ENCODE measurements at regions not wholly inside any gene's neighbourhood (a gene's known extent, or its start where the extent isn't known, plus 50 kb on each side); places are given as distances from the start of the nearest gene placed in this dataset.

DNA sequence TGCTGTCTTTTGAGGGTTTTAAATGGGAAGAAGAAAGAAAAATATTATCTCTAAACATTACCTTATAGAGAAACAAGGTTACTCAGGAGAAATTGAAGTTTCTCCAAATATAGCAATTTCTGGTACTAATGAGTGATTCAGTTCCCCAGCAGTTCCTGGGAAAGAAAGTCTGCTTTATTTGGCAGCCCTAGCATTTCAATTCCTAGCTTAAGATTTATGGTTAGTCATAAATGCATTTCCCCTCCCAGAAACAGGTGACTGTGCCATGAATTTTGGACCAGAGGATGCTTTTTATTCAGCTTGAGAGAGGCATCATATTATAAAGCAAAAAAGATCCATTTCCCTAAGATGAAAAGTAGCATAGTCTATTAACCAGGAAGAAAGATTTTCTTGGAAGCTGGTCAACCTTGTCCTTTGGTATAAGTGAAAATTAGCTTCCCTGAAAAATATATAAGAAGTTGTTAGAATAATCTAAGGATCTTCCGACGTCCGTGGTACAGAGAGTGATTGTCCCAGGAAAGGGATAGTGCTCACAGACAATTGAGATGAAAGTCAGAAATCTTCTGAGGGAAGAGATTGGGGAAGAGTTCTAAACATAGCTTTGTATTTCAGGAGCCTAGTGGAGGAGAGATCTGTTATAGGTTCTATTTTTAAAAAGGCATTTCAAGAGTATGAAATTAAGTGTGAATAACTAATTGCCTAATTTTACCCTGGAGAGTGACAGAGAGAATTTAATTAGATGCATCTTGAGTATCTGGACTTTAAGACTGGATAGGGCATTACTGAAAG is 164.9 kb downstream of the ESM1 start:
- Histone ChIP-seq H3K27me3 (no peaks in the 10 kb centered on the region), H3K4me3 (no peak overlapping the region), H3K4me1 (peaks cover 0 to 6% (median 0%) of the 10 kb centered on the region in 4 donors), H3K9me3 (no peaks in the 10 kb centered on the region), H3K27ac (no peak overlapping the region), H3K36me3 (no peaks in the 10 kb centered on the region)
- WGBS, 5 donors, result 70 to 92% (median 84%) methylated on average over 3 of the region's 3 CpGs
- no peak for DNase-seq
- no peak for TF ChIP-seq POLR2AphosphoS5 (IDR thresholded peaks at IDR 0.05)
- TF ChIP-seq EP300 (IDR thresholded peaks at IDR 0.05), result no peak
- no peak for TF ChIP-seq CTCF (IDR thresholded peaks at IDR 0.05)
- TF ChIP-seq POLR2A (IDR thresholded peaks at IDR 0.05), result no peak
- intact Hi-C loops (cut with DNase I; ENCODE audit: low total_unique reads), result no loop called here

GRCh38 chr5:54807421-54807820 is 178.0 kb downstream of the ESM1 start:
- no peak overlapping the region for H3K4me3 ChIP-seq
- intact Hi-C loops (cut with DNase I; ENCODE audit: low total_unique reads), result no loop called here
- no peak for TF ChIP-seq POLR2A (IDR thresholded peaks at IDR 0.05)
- TF ChIP-seq CTCF (IDR thresholded peaks at IDR 0.05), result no peak
- TF ChIP-seq POLR2AphosphoS5 (IDR thresholded peaks at IDR 0.05), result peak in 1 of 3 donors; percentile 49
- no peak for TF ChIP-seq EP300 (IDR thresholded peaks at IDR 0.05)
- H3K27me3 ChIP-seq, result no peaks in the 10 kb centered on the region
- H3K36me3 ChIP-seq, result no peaks in the 10 kb centered on the region
- peaks cover 0 to 11% (median 6%) of the 10 kb centered on the region in 4 donors for H3K4me1 ChIP-seq
- WGBS, 5 donors, result 35 to 56% (median 43%) methylated on average over 1 of the region's 1 CpG
- H3K9me3 ChIP-seq, result peaks cover 0 to 5% (median 0%) of the 10 kb centered on the region in 4 donors
- DNase-seq, result peak in 1 of 2 donors; percentile 62
- H3K27ac ChIP-seq, result peak overlapping the region in 3 of 5 donors; percentile 36 to 62 (median 40)

DNA sequence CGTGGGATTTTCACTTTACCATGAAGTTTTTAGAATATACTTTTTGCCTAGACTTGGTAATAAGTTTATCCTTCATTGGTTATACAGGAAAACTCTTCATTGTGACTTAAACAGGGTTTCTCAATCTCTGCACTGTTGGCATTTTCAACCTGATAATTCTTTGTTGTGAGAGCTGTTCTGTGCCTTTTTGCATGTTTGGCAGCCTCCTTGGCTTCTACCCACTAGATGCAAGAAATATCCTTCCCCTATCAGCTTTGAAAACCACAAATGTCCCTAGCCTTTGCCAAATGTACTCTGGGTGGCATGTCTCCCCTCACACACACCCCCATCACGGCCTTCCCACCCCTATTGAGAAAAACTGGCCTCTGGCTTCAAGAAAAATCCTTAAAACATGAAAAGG is 180.9 kb downstream of the ESM1 start:
- no peak overlapping the region for H3K4me3 ChIP-seq
- H3K36me3 ChIP-seq, result no peaks in the 10 kb centered on the region
- 76 to 85% (median 79%) methylated on average over 2 of the region's 2 CpGs for WGBS, 5 donors
- no peaks in the 10 kb centered on the region for H3K27me3 ChIP-seq
- no peak overlapping the region for H3K27ac ChIP-seq
- intact Hi-C loops (cut with DNase I; ENCODE audit: low total_unique reads), result no loop called here
- peaks cover 0 to 4% (median 0%) of the 10 kb centered on the region in 4 donors for H3K9me3 ChIP-seq
- peaks cover 0 to 11% (median 6%) of the 10 kb centered on the region in 4 donors for H3K4me1 ChIP-seq
- no peak for DNase-seq
- no peak for TF ChIP-seq POLR2A (IDR thresholded peaks at IDR 0.05)
- TF ChIP-seq EP300 (IDR thresholded peaks at IDR 0.05), result no peak
- no peak for TF ChIP-seq CTCF (IDR thresholded peaks at IDR 0.05)
- no peak for TF ChIP-seq POLR2AphosphoS5 (IDR thresholded peaks at IDR 0.05)

DNA sequence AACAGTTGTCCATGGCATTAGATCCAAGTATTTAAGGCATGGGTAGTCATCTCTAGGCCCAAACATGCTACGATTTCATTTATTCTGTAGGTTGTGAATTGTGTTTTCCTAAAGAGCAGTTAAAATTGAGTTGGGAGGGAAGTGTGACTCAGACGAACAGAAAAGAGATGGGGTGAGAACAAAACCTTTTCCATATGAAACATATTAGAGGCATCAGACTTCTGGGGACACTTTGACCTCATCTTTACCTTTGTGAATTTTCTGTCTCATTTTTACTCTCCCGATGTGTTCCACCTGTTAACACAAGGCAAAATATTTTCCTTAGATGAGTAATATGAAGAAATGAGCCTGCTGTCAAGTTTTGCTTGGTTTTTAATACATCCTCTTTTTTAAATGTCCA is 181.3 kb downstream of the ESM1 start:
- no peak overlapping the region for H3K27ac ChIP-seq
- peaks cover 0 to 11% (median 6%) of the 10 kb centered on the region in 4 donors for H3K4me1 ChIP-seq
- H3K9me3 ChIP-seq, result no peaks in the 10 kb centered on the region
- H3K27me3 ChIP-seq, result no peaks in the 10 kb centered on the region
- H3K36me3 ChIP-seq, result no peaks in the 10 kb centered on the region
- DNase-seq, result no peak
- intact Hi-C loops (cut with DNase I; ENCODE audit: low total_unique reads), result no loop called here
- TF ChIP-seq EP300 (IDR thresholded peaks at IDR 0.05), result no peak
- TF ChIP-seq POLR2A (IDR thresholded peaks at IDR 0.05), result no peak
- TF ChIP-seq CTCF (IDR thresholded peaks at IDR 0.05), result no peak
- no peak for TF ChIP-seq POLR2AphosphoS5 (IDR thresholded peaks at IDR 0.05)
- WGBS, 5 donors, result 67 to 82% (median 75%) methylated on average over 3 of the region's 3 CpGs
- no peak overlapping the region for H3K4me3 ChIP-seq

Data from stomach (tissue), 8 donors.